ENCODE measurements at regions not wholly inside any gene's neighbourhood (a gene's known extent, or its start where the extent isn't known, plus 50 kb on each side); places are given as distances from the start of the nearest gene placed in this dataset.

DNA sequence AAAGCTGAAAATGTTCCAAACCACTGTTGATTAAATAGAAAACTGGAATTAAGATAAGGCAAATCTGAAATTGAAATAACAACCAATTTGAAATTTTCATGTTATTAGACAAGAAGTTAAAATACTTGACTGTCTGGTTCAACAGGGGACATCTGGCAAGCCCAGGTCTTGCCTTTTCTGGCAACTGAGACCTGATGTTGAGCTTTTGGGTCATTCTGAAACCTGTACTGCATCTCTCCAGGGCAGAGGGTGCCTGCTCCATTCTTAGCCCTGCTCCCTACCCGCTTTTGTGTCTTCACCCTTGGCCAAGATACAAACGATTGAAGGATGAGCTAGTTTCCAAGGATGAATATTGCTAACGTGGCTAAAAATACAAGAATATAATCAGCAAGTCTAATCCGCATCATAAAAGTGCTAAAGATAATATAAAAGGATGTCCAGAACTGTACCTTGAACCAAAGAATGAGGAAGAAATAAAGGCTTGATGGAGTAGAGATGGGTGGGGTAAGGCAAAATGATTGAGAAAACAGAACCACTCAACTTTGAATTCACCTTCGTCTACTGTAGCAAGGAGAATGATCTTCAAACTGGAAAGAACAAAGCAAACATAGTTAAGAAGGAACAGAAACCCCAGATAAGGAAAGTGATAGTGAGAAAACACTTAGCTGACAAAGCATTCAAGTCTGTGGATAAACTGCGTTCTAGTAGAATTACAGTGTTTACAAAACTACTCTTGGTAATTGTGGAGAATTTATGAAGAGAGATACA is 109.8 kb upstream of the MAN1A1 start:
- intact Hi-C loops (cut with DNase I, micrococcal nuclease) = no loop called here
- DNase-seq (no peak), ATAC-seq (peak; percentile 99)

DNA sequence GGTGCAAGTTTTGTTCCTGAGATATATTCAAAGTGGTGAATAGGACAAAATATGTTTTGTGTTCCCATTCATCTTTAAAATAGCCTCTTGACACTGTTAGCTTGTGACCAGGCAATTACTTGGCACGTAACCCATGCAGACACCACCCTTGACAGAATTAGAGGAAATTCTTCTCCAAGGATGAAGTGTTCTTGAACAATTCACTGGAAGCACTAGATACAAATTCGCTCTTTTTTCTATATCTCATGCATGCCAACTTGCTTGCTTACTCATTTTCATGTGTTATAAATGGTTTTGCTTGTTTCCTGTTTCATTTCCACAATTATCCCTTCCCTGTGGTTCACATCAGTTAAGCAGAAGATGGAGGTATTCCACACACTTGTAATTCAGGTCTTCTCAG is 105.2 kb upstream of the MAN1A1 start:
- no peak for ATAC-seq
- intact Hi-C loops (cut with DNase I, micrococcal nuclease) = no loop called here

DNA sequence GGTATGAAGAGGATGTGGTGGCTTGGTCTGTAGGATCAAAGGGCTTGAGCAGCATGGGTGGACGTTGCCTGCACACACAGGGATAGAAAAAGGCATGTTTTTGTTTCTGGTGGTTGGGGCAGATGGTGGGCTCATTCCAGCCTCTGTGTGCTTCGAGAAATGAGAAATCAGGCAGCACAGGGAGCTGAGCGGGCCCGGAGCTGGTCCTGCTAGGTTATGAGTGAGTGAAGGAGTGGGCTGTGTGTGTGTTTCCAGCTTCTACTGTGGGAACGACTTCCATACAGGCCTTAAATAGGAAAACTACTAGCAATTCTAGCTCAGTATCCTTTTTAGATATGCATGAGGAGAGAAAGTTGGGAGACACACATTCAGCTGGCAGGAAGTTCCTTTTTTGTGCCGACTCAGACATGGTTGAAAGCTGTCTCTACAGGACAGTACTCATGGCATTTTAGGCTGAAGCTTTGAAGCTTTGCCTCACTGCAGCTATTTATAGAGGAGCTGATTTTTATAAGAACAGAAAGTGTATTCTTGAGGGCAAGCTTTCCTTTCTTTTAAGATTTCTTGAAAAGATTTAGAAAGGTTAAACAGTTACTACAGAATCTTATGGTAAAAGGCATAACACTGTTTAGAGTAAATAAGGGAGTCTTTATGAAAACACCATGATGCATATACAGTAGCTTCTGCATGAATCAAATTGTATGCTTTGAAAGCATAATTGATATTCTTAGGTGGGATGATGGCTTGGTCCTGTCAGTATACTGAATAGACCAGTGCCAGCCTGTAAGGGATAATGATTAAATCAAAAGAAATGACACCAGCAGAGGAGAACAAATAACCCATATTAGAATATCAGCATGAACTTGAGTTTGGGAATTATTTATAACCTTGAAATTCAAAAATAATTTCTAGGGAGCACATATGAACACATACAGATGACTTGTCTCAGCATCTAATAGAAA is 104.0 kb upstream of the MAN1A1 start:
- intact Hi-C loops (cut with DNase I, micrococcal nuclease) = no loop called here

More for the DNA sequence above, 105.2 kb upstream of the MAN1A1 start:
- no peak for DNase-seq

DNA sequence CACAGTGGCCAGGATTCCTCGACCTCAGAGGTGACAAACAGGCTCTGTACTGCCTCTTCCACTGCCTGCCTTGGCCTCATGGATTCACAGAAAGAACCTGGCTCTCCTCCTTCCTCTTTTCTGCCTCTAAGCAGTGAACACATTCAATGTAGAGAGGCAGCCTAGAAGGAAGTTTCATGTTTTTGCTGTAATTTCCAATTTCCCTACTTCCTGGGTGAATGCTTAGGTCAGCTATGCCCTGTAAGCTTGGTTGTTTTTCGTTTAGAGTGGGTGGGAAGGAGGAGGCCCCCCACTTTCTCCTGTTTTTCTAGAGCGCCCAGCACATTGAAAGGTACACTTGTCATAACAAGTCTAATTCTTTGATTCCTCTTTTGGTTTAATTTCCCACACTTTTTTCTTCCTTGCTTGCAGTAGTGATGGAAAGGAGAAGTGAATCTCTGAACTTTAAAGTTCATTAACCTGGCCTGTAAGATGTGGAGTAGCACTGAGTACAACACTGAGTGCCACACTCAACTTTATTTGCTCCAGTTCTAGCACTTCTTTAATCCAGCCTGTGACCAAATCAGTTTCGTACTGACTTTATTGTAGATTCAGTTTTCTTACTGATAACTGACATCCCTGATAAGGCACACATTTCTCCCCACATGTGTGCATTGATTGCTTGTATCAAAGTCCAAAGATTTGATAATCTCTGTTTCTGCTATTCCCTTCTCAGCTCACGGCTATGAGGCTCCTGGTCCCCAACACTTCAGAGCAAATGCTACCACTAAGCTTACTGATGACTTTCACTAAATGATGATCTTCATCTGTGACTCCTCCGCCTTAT is 100.0 kb upstream of the MAN1A1 start:
- ATAC-seq = peak; percentile 40
- intact Hi-C loops (cut with DNase I, micrococcal nuclease) = no loop called here
- no peak for DNase-seq

More for the DNA sequence above, 104.0 kb upstream of the MAN1A1 start:
- DNase-seq = no peak
- ATAC-seq = no peak

- no peak for DNase-seq
- intact Hi-C loops (cut with DNase I, micrococcal nuclease) = no loop called here
- ATAC-seq = no peak
These were observed 98.4 kb upstream of the MAN1A1 start for GRCh38 chr6:119447921-119448320.

- DNase-seq (peak; percentile 54 to 62), ATAC-seq (peak; percentile 83)
- intact Hi-C loops (cut with DNase I, micrococcal nuclease) = no loop called here
These were observed 97.0 kb upstream of the MAN1A1 start for GRCh38 chr6:119446609-119447008.

DNA sequence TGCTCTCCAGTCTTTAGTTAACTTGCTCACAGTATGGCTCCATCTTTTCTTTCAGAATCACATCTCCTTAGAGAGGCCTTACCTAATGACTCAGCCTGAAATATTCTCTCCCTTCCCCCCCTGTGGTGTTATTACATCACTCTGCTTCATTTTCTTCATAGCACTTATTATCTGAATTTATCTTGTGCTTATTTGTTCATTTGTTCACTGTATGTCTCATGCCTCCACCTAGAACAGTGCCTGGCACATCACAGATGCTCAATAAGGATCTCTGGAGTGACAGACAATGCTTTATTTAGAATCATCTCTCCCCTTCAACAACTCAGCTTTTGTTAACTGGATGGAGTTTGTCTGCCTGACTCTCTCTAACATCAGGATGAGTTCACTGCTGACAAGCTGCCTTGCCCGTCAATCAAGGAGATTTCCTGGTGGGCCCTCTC is 96.6 kb upstream of the MAN1A1 start:
- DNase-seq (no peak), ATAC-seq (no peak)
- intact Hi-C loops (cut with DNase I, micrococcal nuclease) = no loop called here

DNA sequence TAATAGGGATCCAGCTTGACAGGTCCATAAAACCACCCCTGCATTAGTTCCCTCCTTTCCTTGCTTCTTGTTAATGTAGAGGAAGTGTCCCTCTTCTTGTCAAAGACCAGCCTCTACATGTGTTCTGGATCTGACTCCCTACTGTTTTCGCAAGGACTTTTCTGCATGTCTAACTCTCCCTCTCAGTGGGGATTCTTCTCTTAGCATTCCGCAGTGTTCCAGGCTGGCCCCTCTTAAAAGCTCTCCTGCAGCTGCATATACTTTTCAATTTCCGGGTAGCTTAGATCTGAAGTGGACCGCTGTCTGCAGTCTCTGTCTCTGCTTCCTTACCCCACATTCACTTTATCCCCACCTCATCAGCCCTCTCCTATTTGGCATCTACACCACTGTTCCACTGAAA is 96.1 kb upstream of the MAN1A1 start:
- ATAC-seq (no peak), DNase-seq (no peak)
- intact Hi-C loops (cut with DNase I, micrococcal nuclease) = no loop called here

DNA sequence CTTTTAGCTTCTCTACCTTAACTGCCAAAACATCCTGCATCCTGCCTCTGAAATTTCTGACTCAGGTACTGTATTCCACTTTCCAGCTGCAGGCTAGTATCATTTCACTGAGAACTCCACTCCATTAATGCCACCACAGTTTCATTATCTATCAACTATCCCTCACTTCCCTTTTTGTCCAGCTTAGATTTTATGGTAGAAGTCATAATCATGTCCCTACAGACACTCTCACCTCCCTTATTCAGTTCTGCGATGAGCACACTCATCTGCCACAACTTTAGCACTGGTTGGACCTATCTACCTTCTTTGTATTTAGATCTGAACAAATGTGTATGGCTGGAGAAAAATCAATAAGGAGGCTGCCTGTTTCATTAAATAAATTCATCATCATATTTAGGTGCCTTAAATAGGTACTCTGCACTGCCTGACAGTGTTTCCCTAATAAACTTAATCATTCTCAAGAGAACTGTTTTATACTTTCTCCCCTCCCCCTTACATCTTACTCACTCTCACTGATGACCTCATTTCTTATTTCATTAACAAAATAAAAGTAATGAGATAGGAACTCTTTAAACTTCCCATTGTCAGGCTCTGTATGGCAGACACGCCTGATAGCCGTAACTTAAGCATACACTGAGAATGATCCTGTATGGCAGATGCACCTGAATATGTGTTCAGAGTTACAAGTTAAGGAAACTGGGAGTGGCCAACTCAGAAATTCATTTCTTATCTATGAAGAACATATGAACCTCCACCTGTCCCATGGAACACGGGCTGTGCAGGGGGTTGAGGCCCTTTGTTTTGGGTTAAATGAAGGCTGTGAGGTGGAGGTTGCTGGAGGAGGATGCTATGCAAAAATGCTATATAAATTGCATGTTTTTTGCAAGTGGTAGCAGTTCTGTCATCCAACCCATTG is 95.3 kb upstream of the MAN1A1 start:
- intact Hi-C loops (cut with DNase I, micrococcal nuclease) = no loop called here
- ATAC-seq (peak; percentile 30), DNase-seq (no peak)

DNA sequence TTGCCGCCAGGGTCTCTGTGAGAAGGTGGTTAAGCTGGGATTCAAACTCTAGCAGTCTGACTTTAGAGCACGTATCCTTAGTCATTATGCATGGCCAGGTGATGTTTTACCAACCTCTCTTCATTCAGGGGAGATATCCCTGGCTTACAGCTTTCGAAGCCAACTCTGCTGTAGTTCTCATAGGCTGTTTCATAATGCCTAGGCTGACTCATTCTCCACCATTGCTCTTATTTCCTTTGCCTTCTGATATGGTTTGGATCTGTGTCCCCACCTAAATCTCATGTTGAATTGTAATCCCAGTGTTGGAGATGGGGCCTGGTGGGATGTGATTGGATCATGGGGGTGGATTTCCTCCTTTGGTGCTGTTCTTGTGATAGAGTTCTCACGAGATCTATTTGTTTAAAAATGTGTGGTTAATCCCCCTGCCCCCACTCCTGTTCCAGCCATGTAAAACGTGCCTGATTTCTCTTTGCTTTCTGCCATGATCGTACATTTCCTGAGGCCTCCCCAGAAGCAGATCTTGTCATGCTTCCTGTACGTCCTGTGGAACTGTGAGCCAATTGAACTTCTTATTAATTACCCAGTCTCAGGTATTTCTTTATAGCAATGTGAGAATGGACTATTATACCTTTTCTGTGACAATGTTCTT is 94.6 kb upstream of the MAN1A1 start:
- no peak for ATAC-seq
- intact Hi-C loops (cut with DNase I, micrococcal nuclease) = no loop called here

DNA sequence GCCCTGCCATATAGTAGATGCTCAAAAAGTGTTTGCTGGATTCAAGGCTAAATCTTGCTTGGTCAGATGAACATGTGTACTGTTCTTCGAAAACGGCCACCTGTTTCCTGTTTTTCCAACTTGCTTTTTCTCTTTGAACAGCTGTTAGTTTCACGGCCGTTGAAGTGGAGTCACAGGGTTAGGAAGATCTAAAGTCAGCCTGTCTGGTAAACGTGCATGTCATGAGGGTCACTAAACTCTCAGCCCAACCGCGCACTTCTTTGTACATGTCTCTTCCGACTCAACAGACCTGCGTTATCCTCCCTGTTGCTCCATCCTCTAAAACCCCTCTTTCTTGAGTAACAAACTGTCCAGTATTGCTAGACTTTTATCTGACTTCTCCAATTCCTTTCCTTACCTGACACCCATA is 93.2 kb upstream of the MAN1A1 start:
- intact Hi-C loops (cut with DNase I, micrococcal nuclease) = no loop called here
- ATAC-seq (no peak), DNase-seq (peak; percentile 22 to 49)

More for the DNA sequence above, 94.6 kb upstream of the MAN1A1 start:
- no peak for DNase-seq

DNA sequence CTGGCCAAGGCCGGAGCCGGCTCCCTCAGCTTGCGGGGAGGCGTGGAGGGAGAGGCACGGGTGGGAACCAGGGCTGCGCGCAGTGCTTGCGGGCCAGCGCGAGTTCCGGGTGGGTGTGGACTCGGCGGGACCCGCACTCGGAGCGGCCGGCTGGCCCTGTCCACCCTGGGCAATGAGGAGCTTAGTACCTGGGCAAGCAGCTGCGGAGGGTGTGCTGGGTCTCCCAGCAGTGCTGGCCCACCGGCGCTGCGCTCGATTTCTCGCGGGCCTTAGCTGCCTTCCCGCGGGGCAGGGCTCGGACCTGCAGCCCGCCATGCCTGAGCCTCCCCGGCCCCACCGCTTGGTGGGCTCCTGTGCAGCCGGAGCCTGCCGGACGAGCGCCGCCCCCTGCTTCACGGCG is 91.4 kb upstream of the MAN1A1 start:
- ATAC-seq (no peak), DNase-seq (no peak)
- intact Hi-C loops (cut with DNase I, micrococcal nuclease) = no loop called here

DNA sequence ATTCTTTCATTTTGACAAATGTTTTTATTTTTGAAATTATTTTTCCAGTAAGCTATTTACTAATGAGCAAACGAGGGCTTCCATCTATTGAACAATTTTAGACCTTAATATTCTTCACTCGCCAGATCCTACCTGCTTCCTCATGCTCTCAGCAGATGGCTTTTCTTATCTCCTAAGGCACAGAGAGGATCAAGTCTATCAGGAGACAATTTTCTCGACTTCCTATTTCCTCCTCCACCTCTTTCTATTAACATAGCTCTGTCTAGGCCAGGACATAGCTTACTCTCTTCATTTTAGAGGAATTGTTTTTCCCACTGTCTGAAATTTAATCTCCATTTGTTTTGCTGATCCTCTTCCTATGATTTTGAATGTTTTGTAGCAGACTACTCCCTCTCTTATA is 87.0 kb upstream of the MAN1A1 start:
- peak; percentile 97 for ATAC-seq
- no peak for DNase-seq

GRCh38 chr6:119431799-119432198 is 82.2 kb upstream of the MAN1A1 start:
- intact Hi-C loops (cut with DNase I, micrococcal nuclease) = no loop called here
- ATAC-seq = no peak
- DNase-seq = no peak

More for the DNA sequence above, 87.0 kb upstream of the MAN1A1 start:
- intact Hi-C loops (cut with DNase I, micrococcal nuclease) = no loop called here

DNA sequence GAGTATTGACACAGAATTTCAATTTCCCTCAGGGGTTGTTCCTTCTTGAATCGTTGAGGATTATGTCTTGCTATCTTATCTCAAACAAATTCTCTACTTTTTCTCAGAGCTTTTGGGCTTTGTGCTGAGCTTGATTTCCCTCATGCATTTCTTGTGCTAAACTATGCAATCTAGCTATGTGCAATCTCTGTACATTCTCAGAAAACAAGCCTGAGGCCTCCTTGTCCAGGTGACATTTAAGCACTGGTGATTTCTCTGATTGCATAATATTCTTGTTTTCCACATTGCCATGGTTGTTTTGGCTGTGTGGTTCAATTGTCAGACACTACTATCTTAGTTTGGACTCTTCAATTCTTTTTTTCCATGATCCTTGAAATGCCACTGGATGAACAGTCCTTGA is 81.2 kb upstream of the MAN1A1 start:
- no peak for DNase-seq
- intact Hi-C loops (cut with DNase I, micrococcal nuclease) = no loop called here
- no peak for ATAC-seq

GRCh38 chr6:119428633-119429032 is 79.1 kb upstream of the MAN1A1 start:
- DNase-seq (no peak), ATAC-seq (no peak)
- intact Hi-C loops (cut with DNase I, micrococcal nuclease) = no loop called here

- DNase-seq (no peak), ATAC-seq (no peak)
- intact Hi-C loops (cut with DNase I, micrococcal nuclease) = no loop called here
These were observed 77.1 kb upstream of the MAN1A1 start for GRCh38 chr6:119426619-119427018.

DNA sequence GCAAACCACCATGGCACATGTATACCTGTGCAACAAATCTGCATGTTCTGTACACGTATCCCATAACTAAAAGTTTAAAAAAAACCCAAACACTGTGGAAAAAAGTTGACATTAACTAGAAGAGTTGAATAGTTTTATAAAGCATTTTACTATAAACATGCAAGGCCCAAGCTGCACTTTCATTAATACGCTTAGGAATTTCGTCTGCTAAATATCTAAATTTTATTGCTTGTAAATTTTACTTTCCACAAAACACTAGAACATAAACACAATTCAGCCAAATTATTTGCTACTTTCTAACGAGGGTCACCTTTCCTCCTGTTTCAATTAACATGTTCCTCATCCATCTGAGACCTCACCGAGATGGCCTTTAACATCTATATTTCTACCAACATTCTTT is 74.4 kb upstream of the MAN1A1 start:
- ATAC-seq = no peak
- intact Hi-C loops (cut with DNase I, micrococcal nuclease) = no loop called here
- no peak for DNase-seq
